Left renal pelvis (tissue), 4 donors: ENCODE measurements at regions not wholly inside any gene's neighbourhood (a gene's known extent, or its start where the extent isn't known, plus 50 kb on each side); places are given as distances from the start of the nearest gene placed in this dataset.

Experiments used
- DNase-seq, 4 donors: peaks; one replicate each; pipeline ENCODE4 v3.0.0-alpha.2; 2013; ENCODE audit warnings: low read depth in 4 of 4, low spot score in 3 of 4

DNA sequence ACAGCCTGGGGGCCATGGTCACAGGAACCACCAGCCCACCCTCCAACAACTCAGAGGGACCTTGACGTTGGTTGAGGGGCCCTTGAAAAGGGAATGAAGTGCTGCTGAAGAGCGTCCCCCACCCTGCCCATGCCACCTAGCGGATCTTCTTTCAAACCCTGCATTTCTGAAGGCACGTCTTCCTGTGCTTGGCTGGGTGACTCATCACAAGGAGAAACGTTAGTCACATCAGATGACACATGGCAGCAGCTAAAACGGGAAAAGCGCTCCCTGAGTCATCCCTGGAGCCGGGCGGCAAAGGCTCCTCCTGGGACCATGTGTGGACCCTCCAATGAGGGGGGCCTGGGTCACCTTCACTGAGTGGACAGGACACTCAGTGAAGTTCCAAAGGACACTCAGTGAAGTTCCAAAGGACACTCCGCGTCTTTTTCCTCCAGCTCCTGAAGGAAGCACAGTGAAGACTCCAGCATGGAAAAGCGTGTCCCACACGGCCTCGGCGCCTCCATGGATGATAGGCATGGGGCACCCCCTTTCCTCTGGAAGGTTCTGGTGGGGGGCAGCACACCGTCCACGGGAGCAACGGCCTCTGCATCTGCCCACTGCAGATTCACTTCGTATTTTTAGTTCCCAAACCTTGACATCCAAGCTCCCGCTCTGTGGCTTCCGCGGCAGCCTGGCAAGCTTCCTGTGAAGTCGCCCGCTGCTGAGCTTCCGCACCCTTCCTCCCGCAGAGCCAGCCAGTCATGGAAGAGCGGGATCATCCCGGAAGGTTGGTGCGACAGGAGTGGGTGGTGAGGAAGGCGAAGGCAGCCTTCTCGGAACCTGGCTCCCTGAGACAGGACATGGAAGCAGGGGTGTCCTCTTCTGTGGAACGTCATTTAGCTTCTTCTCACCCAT is 383.4 kb downstream of the VRK1 start:
- DNase-seq: no peak

DNA sequence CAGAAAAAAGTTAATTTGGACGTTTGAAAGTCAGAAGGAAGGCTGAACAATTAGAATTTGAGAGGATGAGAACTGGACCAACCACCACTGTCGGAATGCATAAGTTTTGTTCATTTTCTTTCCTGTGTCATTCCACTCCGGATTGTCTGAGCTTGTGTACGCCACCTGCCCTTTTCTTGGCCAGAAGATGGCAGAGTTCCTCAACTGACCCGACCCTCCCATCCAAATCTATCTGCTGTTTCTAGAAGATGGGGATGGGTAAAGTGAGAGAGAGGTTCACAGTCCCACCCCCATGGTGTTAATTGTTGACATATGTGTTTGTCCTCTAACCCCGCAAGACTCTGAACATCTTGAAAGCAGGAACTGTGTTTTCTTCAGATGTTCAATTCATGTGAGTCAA is 388.0 kb downstream of the VRK1 start:
- DNase-seq: no peak

DNA sequence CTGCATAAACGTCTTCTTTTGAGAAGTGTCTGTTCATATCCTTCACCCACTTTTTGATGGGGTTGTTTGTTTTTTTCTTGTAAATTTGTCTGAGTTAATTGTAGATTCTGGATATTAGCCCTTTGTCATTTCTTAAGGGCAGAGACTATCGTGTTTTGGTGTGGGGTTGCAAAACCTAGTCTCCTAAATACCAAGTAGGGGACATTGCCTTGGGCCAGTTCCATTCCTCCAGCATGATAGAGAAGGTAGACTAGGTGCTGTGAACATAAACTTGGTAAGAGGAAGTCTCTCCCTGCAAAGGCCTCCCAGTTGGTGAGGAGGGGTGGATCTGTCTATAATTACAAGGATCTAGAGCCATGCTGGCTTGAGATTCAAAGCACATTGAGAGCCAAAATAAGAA is 390.7 kb downstream of the VRK1 start:
- no peak for DNase-seq

DNA sequence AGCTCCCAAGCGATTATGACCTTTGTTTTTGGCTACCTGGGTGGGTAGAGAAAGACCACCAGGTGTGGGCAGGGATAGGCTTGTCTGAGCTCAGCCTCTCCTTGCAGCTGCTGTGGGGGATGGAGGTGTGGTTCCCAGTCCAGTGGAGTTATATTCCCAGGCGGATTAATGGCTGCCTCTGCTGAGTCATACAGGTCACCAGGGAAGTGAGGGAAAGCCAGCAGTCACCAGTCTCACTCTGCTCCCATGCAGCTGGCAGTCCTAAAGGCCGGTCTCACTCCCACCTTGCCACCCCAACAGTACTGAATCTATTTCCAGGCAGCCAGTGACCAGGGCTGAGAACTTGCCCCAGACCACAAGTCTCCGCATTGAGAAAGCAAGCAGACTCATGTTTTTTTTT is 399.2 kb downstream of the VRK1 start:
- no peak for DNase-seq

DNA sequence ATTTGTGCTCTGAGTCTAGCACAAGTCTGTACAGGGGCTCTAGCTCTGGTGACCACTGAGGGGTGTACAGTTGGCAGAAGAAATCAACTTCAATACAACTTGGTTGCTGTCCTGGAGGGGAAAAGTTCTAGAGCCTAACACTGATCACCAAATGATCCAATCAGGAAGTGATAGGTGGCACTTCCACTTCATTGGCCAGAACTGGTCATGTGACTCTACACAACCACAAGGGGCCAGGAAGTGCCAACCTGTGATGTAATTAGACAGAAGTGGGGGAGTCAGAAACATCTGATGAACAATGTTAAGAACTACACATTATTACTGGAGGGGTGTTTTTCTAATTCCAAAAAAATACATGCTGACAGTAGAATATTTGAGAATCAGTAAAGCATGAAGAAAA is 401.6 kb downstream of the VRK1 start:
- no peak for DNase-seq

DNA sequence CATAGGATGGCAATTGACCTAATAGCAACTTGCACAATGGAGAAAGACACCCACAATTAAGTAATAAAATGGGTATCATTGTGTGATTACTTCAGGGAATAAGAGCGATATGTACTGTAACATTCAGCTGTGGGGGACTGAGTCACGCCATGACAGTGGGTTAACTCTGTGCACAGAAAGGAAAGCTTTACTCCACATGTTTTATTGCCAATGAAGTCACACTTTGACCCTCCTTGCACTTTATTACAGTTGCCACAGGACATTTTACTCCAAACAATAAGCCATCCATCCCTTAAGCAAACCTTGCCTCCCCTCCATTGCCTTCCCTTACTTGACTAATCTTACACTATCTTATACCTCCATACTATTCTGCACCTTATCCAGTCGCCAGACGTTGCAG is 403.1 kb downstream of the VRK1 start:
- DNase-seq: no peak

DNA sequence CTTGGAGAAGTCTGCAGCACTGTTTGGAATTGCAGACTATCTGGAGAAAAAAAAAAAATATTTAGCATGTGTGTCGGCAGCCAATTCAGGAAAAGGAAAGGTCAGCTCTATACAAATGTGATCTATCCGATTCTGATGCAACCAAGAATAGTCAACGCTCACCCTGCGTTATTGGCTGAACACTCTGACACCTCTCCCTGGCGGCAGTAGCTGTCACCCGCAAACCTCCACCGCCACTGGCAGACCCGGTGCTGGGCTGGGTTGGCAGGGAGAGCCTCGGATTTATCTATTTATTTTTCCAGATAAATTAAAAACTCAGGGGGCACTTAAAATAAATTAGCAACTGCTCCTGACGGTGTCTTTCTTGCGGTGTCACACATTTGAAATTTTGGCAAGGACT is 409.7 kb downstream of the VRK1 start:
- no peak for DNase-seq

DNA sequence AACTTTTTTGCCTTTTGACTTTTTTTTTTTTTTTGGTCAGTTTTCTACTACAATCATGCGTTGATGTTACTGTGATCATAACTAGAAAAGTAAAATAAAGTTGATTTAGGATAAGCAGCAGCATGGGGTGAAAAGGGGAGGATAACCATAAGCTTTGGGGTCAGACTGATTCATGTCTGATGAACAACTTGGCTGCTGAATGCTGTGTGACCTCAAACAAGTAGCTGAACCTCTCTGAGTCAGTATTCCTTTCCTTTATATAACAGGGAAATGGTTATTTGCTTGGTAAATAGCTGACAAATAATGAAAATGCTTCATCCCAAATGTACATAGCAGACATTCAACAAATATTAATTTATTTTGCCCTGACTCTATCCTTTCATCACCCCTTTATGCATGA is 413.0 kb downstream of the VRK1 start:
- no peak for DNase-seq

DNA sequence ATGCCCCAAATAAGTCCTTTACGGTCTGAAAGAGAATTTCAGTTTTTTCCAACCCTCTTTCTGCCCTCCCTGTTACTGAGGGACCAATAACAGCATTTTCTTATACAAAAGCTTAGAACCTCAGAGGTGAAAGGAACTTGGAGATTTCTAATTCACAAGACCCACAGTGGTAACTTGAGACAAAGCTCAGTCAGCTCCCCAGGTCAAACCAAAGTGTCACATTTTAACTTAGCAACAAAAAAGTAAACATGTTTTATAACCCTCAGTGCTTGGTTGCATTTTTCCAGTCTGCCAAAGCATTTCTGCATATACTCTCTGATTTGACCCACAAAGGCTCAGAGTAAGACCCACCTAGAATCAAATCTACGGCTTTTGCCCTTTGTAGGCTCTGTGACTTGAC is 415.2 kb downstream of the VRK1 start:
- DNase-seq: no peak

DNA sequence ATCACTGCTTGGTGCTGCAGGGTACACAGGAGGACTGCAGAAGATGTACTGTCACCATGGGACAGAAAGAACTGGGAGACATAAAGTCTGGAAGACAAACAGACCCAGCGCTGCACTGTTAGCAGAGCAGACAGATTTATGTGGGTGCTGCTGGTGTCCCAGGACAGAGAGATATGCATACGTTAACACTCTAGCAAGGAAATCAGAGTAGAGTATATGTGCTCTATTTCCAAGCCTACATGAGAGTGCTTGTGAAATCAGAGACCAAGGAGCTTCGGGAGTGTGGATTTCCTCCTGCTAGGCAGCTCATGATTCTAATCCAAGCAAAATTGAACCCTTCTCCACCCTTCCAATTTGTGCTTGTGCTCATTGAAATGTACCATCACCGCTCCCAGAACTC is 416.5 kb downstream of the VRK1 start:
- DNase-seq: no peak

DNA sequence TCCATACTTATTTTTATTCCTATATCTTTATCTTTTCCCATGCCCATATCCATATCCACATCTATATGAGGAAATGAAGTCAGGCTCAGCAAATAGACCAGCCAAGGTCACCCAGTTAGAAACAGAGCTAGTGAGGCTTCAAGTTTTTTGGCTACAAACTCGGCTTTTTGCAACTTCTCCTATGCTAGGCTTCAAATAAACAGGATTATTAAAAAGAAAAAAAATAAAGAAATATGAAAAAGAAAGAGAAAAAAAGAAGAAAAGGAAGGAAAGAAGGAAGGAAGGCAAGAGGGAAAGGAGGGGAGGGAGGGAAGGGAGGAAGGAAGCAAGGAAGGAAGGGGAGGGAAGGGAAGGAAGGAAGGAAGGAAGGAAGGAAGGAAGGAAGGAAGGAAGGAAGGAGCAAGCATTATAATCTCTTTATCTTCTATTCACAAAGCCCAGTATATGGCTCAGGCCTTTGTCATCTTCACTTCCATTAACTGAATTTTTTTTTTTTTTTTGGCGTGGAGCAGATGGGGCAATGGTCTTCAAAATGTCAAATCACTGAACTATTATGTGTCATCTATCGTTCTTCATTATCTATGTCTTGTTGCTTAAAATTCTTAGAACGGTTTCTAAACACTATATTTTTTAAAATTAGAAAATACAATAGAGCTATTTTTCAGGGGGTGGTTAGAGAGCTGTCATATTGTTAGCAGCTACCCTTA is 418.2 kb downstream of the VRK1 start:
- no peak for DNase-seq

DNA sequence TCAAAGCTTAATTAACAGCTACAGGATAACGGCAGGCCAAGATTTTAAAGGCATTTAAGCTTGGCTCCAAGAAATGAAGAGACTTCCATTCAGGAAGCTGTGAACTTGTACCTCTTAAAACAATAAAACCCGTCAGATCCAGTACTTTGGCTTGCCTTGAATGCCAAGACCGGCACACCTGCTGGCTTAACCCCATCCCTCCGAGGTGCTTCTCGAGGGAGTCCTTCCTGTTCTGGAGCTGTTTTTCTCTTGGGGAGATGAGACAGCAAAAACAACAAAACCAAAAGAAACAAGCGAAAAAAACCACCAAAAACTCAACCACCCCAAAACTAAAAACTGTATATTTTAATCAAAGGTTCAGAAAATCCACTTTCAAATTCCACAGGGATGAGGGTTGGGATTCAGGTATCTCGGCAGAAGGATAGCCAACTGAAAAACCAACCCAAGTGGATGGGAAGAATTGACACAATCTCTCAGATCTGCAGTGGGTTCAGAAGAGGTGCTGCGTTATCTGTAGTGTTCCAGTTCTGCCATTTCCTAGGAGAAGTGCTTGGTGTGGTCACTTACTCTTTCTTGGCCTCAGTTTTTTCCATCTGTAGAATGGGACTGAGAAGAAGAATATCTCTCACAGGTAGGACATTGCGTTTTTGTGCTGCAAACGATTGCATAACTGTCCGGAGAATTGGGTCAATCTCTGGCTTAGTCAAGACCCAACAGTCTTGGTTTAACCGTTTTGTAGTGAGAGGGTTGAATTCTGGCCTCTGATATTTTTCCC is 420.1 kb downstream of the VRK1 start:
- DNase-seq: no peak

DNA sequence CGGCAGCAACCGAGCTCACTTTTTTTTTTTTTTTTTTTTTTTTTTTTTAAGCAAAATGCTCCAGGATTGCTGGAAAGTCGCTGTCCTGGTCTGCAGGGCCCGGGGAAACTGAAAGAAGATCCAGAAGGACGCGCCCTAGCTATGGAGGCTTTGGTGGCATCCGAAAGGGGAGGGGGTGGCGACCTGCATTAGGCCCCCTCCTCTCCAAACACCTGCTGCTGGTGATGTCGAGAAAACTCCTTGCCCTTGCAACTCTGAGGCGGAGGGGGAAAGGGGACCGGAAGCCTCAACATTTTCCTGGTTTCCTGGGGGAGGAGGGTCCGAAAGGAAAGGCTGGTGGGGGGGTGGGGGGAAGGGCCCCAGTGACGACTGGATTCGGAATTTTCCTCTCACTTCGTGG is 421.1 kb downstream of the VRK1 start:
- no peak for DNase-seq

DNA sequence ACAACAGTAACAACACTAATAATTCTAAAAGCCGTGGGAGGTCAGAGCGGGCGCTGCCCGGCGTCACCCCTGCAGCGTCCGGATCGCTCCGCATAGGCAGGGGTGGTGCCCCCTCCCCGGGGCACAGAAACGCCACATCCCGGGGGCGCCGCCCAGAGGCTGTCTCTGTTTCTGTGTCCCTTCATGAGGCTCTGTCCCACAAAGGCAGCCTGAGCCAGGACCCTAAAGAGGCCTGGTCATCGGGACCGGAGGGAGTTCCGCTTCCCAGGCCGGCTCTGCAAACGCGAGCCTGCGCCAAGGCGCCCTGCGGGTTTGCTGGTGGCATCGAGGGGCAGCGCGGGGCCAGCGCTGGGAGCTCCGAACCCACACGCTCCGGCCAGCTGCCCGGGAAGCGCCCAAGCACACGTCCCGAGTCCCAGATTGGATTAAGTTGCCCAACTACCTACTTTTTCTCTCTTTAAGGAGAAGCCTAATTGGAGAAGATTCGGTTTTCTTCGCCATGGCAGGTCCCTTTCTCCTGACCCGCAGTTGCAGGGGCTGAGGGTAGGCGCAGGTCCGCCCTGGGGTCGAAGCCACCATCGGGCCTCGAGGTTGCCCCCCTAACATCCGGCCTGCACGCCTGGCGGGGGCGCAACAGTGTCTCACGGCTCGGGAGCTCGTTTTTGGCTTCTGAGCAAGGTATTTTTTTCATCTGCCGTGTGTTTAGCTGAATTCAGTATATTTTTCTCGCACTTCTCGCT is 421.7 kb downstream of the VRK1 start:
- DNase-seq: no peak

DNA sequence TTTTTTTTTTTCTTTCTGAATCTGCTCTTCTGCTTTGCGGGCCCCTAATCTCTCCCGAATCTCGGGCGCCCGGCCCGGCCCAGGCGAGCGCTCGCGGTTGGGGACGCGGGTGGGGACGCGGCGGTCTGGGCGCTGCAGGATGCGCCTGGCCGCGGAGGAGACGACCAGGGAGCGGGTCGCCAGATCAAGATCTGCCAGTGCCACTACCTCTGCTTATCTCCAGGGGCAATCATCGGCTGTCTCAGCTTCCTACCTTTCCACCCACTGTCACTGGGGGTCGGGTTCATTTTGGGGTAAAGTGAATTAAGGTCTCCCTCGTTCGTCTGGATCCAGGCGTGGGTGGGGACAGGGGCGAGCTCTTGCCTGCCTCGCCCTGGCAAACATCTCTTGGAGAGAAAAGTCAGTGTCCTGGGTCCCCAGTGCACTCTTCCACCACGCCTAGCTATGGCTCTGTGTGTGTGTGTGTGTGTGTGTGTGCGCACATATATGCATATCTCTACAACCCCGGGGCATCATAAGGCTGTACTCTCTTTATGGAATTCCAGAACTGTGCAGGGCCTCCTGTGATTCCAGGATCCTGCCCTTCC is 422.3 kb downstream of the VRK1 start:
- DNase-seq: no peak

DNA sequence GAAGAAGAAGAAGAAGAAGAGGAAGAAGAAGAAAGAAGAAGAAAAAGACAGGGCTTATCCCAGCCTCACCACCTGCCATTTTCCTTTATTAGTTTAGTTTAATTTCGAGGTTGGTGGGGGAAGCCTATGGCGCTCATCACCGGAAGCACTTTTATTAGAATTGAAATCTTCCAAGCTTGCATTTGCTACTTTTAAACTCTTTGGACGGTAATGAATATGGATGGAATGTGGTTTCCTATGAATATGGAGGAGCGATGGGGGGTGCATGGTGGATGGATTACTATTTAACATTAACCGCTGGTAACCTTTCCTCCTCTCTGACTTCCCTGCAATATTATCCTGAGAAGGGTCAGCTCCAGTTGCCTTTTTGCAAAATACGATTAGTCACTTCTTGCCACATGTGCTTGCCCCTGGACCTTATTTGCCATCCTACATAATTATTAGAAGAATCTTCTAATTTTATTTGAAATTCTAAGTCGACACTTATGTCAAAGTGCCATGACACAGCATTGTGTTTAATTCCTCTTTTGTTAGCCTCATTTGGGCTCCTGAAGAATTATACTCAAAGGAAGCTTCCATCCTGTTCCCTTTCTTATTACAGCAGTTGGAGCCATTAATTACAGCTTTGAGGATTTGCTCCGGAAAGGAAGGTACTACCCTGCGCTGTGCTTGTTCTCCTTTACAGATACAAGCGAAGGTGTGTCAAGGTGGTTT is 424.5 kb downstream of the VRK1 start:
- DNase-seq: no peak

DNA sequence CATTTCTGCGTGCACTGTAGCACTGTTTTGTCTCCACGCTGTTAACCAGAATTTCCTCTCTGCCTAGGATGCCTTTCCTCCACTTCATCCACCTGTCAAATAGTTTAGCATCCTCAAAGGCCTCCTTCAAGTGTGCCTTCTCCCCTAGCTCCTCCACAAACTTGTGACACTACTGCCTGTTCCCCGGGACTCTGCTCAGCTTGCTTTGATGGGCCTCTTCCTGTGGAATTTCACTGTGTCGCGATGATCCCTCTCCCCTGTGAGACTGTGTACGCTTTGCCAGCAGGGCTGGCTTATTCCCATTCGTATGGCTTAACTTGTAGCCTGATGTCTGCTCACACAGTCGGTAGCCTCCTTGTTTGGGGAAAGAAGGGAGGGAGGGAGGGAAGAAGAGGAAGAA is 426.8 kb downstream of the VRK1 start:
- DNase-seq: no peak

DNA sequence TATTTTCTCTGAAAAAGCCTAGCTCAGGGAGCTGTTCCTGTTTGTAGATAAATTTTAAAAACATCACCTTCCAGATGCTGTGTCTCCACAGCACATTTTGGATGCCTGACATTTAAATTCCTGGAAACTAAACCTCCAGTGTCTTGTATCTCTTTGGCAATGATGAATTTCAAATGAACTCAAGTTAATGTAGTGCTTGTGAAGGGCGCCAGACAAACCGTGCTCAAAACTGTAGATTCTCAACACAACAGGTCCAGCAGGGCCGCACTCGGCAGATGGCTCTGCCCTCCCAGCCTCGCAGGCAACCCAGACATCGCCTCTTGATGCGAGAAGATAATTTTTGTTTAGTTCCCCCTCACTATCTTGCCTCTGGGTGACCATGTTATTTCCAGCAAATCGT is 432.9 kb downstream of the VRK1 start:
- DNase-seq: no peak

DNA sequence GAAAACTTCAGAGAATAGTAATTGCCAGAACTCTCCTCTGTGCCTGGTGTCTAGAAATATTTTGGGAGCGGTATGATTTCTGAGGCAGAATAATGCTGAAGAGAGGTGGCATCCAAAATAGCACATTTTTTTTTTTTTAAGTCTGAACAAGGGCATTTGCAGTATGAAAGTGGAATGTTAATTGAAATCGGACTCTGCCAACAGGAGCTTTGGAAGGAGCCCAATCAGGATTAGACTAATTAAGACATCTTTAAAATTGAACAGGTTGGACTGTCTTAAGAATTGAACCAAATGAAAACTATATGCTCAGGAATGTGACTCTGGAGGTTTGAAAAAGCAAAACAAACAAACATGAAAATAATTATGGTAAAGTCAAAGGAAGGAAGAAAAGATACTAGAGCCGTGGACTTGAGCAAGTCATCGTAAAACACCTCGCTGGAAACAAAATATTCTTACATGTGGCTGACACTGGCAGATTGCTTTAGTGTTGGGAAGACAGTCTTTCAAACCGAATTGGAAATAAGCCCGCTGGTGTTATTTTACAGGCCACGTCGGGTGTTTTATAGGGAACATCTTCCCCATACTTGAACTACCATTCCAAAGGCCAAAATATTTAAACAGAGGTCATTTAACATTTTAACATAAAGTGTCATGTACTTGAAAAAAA is 436.3 kb downstream of the VRK1 start:
- DNase-seq: no peak
